ENCODE measurements at regions not wholly inside any gene's neighbourhood (a gene's known extent, or its start where the extent isn't known, plus 50 kb on each side); places are given as distances from the start of the nearest gene placed in this dataset.
A peak's percentile ranks its signal among the peaks of the same experiment; 100 is the strongest.
"Not testable (repeated sequence)": the region's sequence is repeated elsewhere in the genome, so short reads cannot be mapped to it uniquely, and the experiment has no call there.

DNA sequence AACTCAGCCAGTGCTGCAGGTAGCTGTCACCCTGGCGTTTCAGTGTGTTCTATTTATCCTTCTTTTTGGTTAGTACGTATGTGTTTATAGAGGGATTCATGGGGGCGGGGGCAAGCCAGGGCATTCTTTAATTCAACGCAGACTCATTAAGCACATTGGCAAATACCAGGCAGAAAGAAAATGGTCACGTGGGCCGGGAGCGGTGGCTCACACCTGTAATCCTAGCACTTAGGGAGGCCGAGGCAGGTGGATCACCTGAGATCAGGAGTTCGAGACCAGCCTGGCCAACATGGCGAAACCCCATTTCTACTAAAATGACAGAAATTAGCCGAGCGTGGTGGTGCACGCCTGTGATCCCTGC is 69.1 kb downstream of the HAPSTR1 start:
- ChIA-PET CTCF (interaction anchor here (0.9 to 1.4 kb wide), 3 partner anchors 12 to 1020 kb away, joined by 3 to 4 read pairs (median 4); no protein-coding TSS in a partner anchor), POLR2A (no interaction called here)
- no peak for DNase-seq (ENCODE audit: low read depth, low spot score)
- H3K4me3 ChIP-seq (ENCODE audit: low read depth, low read length): no peak overlapping the region
- TF ChIP-seq, protein P1, sequence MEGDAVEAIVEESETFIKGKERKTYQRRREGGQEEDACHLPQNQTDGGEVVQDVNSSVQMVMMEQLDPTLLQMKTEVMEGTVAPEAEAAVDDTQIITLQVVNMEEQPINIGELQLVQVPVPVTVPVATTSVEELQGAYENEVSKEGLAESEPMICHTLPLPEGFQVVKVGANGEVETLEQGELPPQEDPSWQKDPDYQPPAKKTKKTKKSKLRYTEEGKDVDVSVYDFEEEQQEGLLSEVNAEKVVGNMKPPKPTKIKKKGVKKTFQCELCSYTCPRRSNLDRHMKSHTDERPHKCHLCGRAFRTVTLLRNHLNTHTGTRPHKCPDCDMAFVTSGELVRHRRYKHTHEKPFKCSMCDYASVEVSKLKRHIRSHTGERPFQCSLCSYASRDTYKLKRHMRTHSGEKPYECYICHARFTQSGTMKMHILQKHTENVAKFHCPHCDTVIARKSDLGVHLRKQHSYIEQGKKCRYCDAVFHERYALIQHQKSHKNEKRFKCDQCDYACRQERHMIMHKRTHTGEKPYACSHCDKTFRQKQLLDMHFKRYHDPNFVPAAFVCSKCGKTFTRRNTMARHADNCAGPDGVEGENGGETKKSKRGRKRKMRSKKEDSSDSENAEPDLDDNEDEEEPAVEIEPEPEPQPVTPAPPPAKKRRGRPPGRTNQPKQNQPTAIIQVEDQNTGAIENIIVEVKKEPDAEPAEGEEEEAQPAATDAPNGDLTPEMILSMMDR (IDR thresholded peaks at IDR 0.05; ENCODE audit: insufficient read depth, low read length, missing control alignments): no peak

DNA sequence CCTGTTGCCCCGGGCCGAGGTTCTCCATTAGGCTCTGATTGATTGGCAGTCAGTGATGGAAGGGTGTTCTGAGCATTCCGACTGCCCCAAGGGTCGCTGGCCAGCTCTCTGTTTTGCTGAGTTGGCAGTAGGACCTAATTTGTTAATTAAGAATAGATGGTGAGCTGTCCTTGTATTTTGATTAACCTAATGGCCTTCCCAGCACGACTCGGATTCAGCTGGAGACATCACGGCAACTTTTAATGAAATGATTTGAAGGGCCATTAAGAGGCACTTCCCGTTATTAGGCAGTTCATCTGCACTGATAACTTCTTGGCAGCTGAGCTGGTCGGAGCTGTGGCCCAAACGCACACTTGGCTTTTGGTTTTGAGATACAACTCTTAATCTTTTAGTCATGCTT is 74.2 kb downstream of the HAPSTR1 start:
- POLR2A ChIA-PET: no interaction called here
- no peak overlapping the region for H3K4me3 ChIP-seq (ENCODE audit: low read depth, low read length)
- DNase-seq (ENCODE audit: low read depth, low spot score): no peak
- TF ChIP-seq, protein P1 (IDR thresholded peaks at IDR 0.05; ENCODE audit: insufficient read depth, low read length, missing control alignments): no peak
- CTCF ChIA-PET: no interaction called here

DNA sequence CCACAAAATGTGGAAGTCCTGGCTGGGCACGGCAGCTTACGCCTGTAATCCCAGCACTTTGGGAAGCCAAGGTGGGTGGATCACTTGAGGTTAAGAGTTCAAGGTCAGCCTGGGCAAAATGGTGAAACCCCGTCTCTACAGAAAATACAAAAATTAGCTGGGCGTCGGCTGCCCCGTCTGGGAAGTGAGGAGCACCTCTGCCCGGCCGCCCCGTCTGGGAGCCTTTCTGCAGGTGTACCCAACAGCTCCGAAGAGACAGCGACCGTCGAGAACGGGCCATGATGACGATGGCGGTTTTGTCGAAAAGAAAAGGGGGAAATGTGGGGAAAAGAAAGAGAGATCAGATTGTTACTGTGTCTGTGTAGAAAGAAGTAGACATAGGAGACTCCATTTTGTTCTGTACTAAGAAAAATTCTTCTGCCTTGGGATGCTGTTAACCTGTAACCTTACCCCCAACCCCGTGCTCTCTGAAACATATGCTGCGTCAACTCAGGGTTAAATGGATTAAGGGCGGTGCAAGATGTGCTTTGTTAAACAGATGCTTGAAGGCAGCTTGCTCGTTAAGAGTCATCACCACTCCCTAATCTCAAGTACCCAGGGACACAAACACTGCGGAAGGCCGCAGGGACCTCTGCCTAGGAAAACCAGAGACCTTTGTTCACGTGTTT is 75.0 kb downstream of the HAPSTR1 start:
- CTCF ChIA-PET: interaction anchor here (0.6 kb wide), 1 partner anchor 1570 kb away, joined by 3 read pairs; no protein-coding TSS in a partner anchor
- H3K4me3 ChIP-seq (ENCODE audit: low read depth, low read length); POLR2A ChIA-PET; DNase-seq (ENCODE audit: low read depth, low spot score): not testable (repeated sequence)

DNA sequence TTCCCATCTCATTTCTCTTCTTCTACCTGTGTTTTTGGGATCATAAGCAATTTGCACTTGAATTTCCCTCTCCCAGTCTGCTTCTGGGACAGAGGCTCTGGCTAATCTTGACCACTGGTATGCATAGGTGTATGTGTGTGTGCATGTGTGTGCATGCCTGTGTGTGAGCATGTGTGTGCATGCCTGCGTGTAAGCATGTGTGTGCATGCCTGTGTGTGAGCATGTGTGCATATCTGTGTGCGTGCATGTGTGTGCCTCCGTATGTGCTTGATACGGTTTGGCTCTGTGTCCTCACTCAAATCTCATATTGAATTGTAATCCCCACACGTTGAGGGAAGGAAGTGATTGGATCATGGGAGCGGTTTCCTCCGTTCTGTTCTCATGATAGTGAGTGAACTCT is 77.7 kb downstream of the HAPSTR1 start:
- TF ChIP-seq, protein P1 (IDR thresholded peaks at IDR 0.05; ENCODE audit: insufficient read depth, low read length, missing control alignments): no peak
- ChIA-PET CTCF (no interaction called here), POLR2A (no interaction called here)
- no peak for DNase-seq (ENCODE audit: low read depth, low spot score)
- no peak overlapping the region for H3K4me3 ChIP-seq (ENCODE audit: low read depth, low read length)

DNA sequence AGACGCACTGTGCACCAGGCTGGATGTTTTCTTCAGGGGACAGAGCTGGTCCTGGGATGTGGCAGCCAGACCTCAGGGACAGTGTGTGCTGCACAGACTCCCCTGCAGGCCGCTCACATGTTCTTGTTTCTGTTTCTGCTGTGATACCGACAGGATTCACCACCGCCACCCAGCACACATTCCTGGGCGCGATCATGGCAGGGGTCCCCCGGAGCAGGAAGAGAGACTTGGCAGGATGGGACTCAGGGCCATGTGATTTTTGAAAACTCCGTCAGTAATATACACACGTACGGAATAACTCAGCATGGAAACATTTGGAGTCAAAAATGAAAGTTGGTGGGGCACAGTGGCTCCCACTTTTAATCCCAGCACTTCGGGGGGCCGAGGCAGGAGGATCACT is 79.0 kb downstream of the HAPSTR1 start:
- ChIA-PET POLR2A (no interaction called here), CTCF (no interaction called here)
- H3K4me3 ChIP-seq (ENCODE audit: low read depth, low read length): peak overlapping the region; percentile 20; the same call in 1 of the 2 replicates
- no peak for DNase-seq (ENCODE audit: low read depth, low spot score)
- TF ChIP-seq, protein P1 (IDR thresholded peaks at IDR 0.05; ENCODE audit: insufficient read depth, low read length, missing control alignments): no peak

DNA sequence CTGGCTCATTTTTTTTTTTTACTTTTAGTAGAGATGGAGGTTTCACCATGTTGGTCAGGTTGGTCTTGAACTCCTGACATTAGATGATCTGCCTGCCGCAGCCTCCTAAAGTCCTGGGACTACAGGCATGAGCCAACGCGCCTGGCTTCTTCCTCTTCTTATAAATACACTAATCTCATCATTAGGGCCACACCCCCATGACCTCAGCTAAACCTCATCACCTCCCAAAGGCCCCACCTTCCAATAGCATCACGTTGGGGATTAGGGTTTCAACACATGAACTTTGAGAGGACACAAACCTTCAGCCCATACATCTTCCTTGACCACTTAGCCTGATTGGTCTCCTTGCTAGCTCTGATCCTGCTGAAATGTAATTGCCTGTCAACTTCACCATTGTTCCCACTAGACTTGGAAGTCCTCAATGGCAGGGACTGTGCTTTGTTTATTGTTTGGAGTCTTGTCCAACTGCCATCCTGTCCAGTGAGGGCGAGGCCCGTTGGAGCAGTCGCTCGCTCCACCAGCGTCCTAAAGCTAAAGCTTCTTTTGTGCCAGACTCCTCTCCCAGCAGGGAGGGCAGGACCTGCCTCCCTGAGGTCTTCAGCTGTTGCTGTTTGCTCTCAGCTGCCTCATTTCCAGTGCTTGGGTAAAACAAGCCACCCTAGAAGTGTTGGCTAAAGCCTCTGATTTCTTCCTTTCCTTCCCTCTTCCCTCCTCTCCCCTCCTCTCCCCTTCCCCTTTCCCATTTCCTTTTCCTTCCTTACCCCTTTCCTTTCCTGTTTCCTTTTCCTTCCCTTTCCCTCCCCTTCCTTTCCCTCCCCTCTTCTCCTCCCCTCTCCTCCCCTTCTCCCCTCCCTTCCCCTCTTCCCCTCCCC is 85.3 kb downstream of the HAPSTR1 start:
- TF ChIP-seq, protein P1 (IDR thresholded peaks at IDR 0.05; ENCODE audit: insufficient read depth, low read length, missing control alignments): no peak
- ChIA-PET CTCF (interaction anchor here (1.0 kb wide), 1 partner anchor 37 kb away, joined by 3 read pairs; no protein-coding TSS in a partner anchor), POLR2A (no interaction called here)
- DNase-seq (ENCODE audit: low read depth, low spot score): no peak
- H3K4me3 ChIP-seq (ENCODE audit: low read depth, low read length): no peak overlapping the region

Data from AG04449 (cell line).